MG63 (cell line): ENCODE measurements at regions not wholly inside any gene's neighbourhood (a gene's known extent, or its start where the extent isn't known, plus 50 kb on each side); places are given as distances from the start of the nearest gene placed in this dataset.

ENCODE experiments used
- DNase-seq: peaks from one replicate; pipeline ENCODE4 v3.0.0-alpha.2; 2020
- H3K27me3 ChIP-seq: fragments of 250-450 bp; sonication (Bioruptor Pico); 2 replicates; pipeline ENCODE4 v1.5.1; 2020; ENCODE audit warnings: mild to moderate bottlenecking, moderate library complexity
- H3K36me3 ChIP-seq: fragments of 250-450 bp; sonication (Bioruptor Pico); 2 replicates; pipeline ENCODE4 v1.5.1; 2020; ENCODE audit warnings: mild to moderate bottlenecking, moderate library complexity
- H3K4me3 ChIP-seq: fragments of 250-450 bp; sonication (Bioruptor Pico); 2 replicates; pipeline ENCODE4 v1.5.1; 2020; ENCODE audit warnings: mild to moderate bottlenecking, moderate library complexity
- H3K9me3 ChIP-seq: fragments of 250-450 bp; sonication (Bioruptor Pico); 2 replicates; pipeline ENCODE4 v1.5.1; 2020; ENCODE audit warnings: mild to moderate bottlenecking, moderate library complexity

DNA sequence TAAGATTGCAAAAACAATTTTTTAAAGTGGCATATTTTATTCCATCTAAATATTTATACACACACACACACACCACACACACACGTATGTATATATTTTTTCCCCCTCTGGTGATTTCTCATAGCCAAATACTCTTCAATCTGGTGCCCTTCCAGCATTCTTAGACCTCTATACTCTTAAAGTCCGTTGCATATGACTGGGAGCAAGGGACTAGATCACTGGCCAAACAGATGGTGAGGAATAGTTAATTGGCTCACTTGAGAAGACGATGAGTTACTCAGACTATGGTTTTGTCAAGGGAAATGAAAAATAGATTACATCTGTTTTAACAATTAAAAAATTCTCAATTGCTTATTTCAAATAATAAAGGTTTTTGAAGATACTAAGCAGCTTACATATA lies 512.5 kb upstream of the LRRTM4 start:
- Histone ChIP-seq H3K36me3 (no peaks in the 10 kb centered on the region), H3K9me3 (no peaks in the 10 kb centered on the region; the same call in 1 of the 2 replicates), H3K27me3 (no peaks in the 10 kb centered on the region), H3K4me3 (no peak overlapping the region)
- no peak for DNase-seq

DNA sequence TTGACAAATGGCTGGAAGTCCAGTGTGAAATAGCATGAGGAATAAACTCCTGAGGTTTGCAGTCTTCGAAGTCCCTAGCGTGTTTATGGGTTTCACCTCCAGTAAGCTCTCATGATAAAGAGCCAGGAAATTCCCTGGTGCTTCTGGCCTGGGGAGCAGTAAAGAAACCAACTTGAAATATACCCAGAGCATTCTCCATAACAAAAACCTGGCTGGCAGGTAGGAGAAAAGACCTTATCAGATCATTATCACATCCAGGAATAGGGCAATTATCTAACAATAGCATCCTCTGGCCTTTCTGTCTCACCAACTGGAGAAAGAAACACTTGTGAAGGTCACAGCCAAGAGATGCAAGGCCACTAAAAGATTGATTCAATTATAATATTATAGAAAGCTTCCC lies 513.6 kb upstream of the LRRTM4 start:
- no peak overlapping the region for H3K4me3 ChIP-seq

DNA sequence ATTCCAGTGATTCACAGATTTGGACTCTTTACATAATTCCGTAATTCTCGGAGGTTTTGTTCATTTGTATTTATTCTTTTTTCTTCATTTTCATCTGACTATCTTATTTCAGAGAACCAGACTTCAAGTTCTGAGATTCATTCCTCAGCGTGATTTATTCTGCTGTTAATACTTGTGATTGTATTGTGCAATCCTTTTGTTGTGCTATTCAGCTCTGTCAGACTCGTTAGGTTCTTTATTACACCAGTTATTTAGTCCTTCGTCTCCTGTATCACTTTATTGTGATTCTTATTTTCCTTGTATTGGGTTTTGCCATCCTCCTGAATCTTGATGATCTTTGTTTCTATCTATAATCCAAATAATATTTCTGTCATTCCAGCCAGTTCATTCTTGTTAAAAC lies 529.3 kb upstream of the LRRTM4 start:
- Histone ChIP-seq H3K36me3 (no peaks in the 10 kb centered on the region), H3K27me3 (no peaks in the 10 kb centered on the region), H3K4me3 (no peak overlapping the region), H3K9me3 (no peaks in the 10 kb centered on the region)
- DNase-seq: no peak

More for the DNA sequence above, 513.6 kb upstream of the LRRTM4 start:
- DNase-seq: no peak
- H3K9me3 ChIP-seq: no peaks in the 10 kb centered on the region
- H3K27me3 ChIP-seq: no peaks in the 10 kb centered on the region
- no peaks in the 10 kb centered on the region for H3K36me3 ChIP-seq

DNA sequence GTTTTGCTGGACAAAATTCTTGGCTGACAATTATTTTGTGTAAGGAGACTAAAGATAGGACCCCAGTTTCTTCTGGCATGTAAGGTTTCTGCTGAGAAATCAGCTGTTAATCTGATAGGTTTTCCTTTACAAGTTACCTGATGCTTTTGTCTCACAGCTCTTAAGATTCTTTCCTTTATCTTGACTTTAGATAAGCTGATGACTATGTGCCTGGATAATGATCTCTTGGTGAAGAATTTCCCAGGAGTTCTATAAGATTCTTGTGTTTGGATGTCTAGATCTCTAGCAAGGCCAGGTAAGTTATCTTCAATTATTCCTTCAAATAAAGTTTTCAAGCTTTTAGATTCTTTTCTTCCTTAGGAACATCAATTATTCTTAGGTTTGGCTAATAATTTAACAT lies 534.8 kb upstream of the LRRTM4 start:
- Histone ChIP-seq H3K4me3 (no peak overlapping the region), H3K9me3 (no peaks in the 10 kb centered on the region), H3K36me3 (no peaks in the 10 kb centered on the region), H3K27me3 (no peaks in the 10 kb centered on the region)
- DNase-seq: no peak

DNA sequence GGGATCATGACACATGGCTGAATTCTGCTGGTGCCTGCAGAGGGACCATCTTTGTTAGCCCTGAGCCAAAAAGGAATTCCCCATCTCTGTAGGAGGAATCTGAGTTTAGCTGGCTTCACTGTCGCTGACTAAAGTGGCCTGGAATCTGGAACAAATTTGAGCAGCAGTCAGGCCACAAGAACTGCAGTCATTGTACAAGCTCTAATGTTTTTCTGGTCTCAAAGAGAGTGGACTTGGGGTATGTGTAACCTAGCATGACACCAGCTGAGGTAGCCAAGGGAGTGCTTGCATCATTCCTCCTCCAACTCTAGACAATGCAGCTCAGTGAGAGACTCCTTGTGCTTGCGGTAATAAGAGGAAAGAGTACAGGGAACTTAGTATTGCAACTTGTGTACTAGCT lies 539.1 kb upstream of the LRRTM4 start:
- no peak for DNase-seq
- H3K4me3 ChIP-seq: no peak overlapping the region
- H3K9me3 ChIP-seq: no peaks in the 10 kb centered on the region
- H3K36me3 ChIP-seq: no peaks in the 10 kb centered on the region
- H3K27me3 ChIP-seq: no peaks in the 10 kb centered on the region

DNA sequence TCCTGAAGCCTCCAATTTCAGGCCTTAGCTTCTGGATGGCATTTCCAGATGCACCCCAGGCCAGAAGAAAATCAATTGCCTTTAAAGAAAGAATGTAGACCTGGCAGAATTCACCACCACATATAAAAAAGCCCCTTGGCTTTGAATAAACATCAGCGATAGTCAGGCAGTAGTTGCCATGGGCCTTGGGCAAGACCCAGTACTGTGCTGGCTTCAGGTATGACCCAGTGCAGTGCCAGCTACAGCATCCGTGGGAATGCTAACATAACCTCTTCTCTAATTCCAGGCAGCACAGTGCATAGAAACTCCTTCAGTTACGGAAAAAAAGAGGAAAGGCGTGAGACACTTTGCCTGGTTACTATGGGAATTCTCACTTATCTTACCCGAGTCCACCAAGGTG lies 539.6 kb upstream of the LRRTM4 start:
- Histone ChIP-seq H3K27me3 (no peaks in the 10 kb centered on the region), H3K9me3 (no peaks in the 10 kb centered on the region), H3K36me3 (no peaks in the 10 kb centered on the region), H3K4me3 (no peak overlapping the region)
- no peak for DNase-seq

DNA sequence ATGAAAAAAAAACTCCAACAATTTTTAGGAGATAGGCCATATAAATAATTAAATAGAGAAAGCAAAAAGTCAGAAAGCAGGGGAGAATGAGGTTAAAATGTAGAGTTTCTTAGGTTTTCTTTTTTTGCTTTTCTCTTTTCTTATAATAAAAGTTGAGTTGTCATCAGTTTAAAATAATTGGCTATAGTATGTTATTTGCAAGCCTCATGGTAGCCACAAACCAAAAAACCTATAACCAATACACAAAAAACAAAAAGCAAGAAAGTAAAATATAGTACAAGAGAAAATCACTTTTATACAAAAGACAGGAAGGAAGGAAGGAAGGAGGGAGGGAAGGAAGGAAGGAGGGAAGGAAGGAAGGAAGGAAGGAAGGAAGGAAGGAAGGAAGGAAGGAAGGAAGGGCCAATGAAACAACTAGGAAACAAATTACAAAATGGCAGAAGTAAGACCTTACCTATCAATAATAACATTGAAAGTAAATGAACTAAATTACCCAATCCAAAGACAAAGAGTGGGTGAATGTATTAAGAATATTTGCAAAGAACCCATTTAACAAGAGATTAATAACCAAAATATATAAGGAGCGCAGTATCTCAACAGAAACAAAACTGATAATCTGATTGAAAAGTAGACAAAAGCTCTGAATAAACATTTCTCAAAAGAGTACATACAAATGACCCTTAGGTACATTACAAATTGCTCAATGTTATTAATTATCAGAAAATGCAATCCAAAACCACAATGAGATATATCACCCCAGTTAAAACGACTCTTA lies 541.3 kb upstream of the LRRTM4 start:
- H3K9me3 ChIP-seq: no peaks in the 10 kb centered on the region
- H3K27me3 ChIP-seq: no peaks in the 10 kb centered on the region
- no peak overlapping the region for H3K4me3 ChIP-seq
- DNase-seq: no peak
- no peaks in the 10 kb centered on the region for H3K36me3 ChIP-seq

DNA sequence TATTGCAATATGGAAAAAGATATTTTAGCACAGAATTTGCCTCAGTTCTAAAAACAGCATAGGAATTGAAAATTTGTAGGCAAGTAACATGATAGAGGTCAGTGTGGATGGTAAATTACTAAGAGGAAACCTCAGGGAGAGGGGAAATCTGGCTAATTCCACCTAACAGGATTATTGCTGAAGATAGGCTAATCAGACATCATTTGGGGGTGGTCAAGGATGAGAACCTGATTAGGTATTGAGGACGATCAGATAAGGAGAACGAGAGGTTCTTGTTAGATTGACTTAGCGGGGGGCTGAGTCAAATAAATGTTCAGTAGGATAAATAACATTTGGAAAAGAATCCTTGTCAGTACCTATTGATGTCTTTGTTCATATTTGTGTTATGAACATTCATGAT lies 543.2 kb upstream of the LRRTM4 start:
- H3K27me3 ChIP-seq: no peaks in the 10 kb centered on the region
- no peak overlapping the region for H3K4me3 ChIP-seq
- H3K36me3 ChIP-seq: no peaks in the 10 kb centered on the region
- no peak for DNase-seq
- no peaks in the 10 kb centered on the region for H3K9me3 ChIP-seq

DNA sequence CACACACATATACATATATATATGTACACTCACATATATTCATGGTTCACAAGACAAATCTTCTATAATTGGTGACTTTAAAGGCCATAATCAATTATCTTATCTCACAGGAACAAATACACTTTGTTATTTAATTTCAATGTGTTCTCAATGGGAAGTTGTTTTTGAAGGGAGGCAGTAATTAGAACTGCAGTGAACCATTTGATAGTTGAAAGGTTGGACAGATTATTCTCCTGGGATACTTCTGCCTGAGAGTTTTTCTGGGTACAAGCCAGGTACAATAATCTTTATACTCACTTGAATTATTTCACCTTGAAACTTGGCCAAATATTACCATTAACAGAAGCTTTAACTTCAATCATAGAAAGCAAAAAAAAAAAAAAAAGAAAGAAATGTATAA lies 546.6 kb upstream of the LRRTM4 start:
- no peaks in the 10 kb centered on the region for H3K9me3 ChIP-seq
- H3K27me3 ChIP-seq: no peaks in the 10 kb centered on the region
- H3K36me3 ChIP-seq: no peaks in the 10 kb centered on the region
- DNase-seq: no peak
- no peak overlapping the region for H3K4me3 ChIP-seq

DNA sequence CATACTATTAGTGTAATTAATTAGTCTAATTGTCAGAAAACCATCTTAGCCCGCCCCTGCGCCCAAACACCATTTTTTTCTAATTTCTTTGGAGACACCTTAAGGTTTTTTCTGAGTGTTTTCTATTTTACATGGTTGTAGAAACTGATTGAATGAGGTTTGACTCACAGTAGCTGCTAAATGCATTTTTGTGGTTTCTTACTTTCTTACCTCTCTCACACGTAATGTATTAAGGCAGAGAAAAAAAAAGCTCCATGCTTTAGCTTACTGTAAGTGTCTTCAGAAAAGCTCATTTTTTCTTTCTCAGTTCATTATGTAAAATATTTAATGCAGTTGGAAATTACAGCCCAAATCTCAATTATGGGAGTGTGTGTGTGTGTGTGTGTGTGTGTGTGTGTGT lies 548.5 kb upstream of the LRRTM4 start:
- Histone ChIP-seq H3K27me3 (no peaks in the 10 kb centered on the region), H3K9me3 (no peaks in the 10 kb centered on the region), H3K4me3 (no peak overlapping the region), H3K36me3 (no peaks in the 10 kb centered on the region)
- DNase-seq: no peak

DNA sequence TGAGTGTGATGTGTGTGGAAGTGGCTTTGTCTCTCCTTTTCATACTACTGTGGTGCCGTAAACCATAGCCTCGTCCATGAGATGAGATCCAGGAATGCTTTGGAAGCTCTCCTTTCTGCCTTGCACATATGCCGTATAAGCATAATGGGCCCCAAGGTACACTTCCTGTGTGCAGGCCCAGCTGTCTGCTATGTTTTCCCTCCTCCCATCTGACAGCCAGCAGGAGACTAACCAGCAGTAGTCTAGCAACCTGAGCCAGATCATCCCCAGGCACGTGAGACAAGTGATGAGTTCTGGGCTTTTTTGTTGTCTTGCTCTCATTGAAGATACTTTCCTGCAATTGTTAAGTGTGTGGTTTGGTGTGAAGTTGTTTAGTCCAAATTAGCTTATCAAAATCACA lies 555.5 kb upstream of the LRRTM4 start:
- H3K27me3 ChIP-seq: no peaks in the 10 kb centered on the region
- H3K36me3 ChIP-seq: no peaks in the 10 kb centered on the region
- DNase-seq: no peak
- H3K9me3 ChIP-seq: no peaks in the 10 kb centered on the region
- no peak overlapping the region for H3K4me3 ChIP-seq

DNA sequence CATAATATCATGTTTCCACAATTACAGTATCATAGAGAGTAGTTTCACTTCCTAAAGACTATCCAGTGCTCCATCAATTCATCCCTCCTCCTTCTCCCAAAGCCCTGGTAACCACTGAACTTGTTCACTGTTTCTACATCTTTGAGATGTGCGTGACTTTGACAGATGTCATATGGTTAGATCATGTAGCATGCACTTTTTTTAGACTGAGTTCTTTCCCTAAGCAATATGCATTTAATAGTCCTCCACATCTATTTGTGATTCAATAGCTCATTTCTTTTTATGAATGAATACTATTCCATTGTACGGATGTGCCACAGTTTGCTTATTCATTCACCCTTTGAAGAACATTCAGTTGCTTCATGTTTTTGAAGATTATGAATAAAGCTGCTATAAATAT lies 560.4 kb upstream of the LRRTM4 start:
- H3K27me3 ChIP-seq: no peaks in the 10 kb centered on the region
- no peaks in the 10 kb centered on the region for H3K9me3 ChIP-seq
- no peak overlapping the region for H3K4me3 ChIP-seq
- no peak for DNase-seq
- H3K36me3 ChIP-seq: no peaks in the 10 kb centered on the region

DNA sequence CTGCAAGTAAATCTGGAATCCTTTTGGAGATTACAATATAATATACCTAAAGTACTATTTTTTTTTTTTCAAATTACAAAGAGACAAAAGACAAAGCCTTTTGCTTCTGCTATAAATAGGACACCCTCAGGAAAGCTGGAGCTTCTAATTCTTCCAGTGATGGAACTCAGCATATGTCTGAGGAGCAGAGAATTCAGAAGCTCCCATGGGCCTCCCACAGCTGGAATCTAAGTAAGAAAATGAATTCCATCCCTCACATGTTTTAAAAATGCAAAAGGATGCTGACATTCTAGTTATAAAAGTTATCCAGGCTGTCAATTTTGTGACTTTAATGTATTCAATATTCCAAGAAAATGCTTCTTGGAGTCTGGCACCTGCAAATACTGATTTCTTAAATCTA lies 571.3 kb upstream of the LRRTM4 start:
- DNase-seq: no peak
- H3K36me3 ChIP-seq: no peaks in the 10 kb centered on the region
- H3K9me3 ChIP-seq: no peaks in the 10 kb centered on the region
- no peak overlapping the region for H3K4me3 ChIP-seq
- H3K27me3 ChIP-seq: no peaks in the 10 kb centered on the region

DNA sequence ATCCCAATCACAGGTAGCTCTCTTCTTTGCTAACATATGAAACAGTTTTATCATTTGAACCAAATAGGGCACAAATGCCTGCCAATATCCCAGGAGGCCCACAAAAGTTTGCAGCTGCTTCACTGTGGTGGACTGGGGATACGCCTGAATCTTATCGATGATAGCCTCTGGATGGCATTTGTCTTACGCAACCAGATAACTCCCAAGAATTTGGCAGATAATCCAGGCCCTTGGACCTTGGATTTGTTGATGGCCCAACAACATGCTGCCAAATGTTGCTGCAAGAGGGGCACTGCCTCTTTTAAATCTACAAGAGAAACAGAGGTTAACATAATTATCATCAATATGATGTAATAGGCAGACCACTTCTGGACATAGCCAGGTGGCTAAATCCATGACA lies 587.1 kb upstream of the LRRTM4 start:
- Histone ChIP-seq H3K27me3 (no peaks in the 10 kb centered on the region), H3K4me3 (no peak overlapping the region), H3K9me3 (no peaks in the 10 kb centered on the region), H3K36me3 (no peaks in the 10 kb centered on the region)
- DNase-seq: no peak

DNA sequence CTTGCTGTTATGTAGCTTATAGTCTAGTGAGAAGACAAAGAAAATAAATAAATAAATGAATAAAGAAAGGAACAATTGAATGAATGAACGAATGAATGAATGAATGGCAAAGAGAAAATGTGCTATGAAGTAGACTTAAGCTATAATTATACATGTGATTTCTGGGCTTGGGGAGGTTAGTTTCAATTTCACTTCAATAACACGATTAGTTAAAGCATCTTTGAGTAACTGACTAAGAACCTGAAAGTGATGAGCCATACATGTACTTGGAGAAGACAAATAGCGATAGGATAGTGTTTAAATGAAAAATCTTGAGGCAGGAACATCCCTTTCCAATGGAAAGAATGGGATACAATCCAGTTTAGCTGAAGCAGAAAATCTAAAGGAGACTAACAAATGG lies 593.1 kb upstream of the LRRTM4 start:
- no peak for DNase-seq
- no peaks in the 10 kb centered on the region for H3K27me3 ChIP-seq
- no peaks in the 10 kb centered on the region for H3K36me3 ChIP-seq
- no peak overlapping the region for H3K4me3 ChIP-seq
- H3K9me3 ChIP-seq: no peaks in the 10 kb centered on the region

DNA sequence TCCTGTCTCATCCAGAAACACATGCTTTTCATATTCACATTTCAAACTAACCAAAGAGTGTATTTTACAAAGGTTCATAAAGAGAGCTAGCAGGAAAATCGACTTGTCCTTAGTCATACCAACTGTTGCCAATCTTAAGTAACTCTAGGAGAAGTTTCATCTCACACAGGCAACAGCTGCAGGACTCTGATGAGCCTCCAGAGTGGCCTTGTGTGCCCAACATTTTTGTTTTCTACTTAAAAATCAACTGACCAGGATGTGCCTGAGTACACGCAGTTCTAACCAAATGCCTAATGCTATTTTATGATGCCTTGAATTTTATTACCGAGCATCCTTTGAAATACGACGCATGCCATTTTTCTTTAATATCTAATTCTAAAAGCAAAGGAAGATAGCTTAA lies 595.9 kb upstream of the LRRTM4 start:
- Histone ChIP-seq H3K27me3 (no peaks in the 10 kb centered on the region), H3K4me3 (no peak overlapping the region), H3K36me3 (no peaks in the 10 kb centered on the region), H3K9me3 (no peaks in the 10 kb centered on the region)
- no peak for DNase-seq

DNA sequence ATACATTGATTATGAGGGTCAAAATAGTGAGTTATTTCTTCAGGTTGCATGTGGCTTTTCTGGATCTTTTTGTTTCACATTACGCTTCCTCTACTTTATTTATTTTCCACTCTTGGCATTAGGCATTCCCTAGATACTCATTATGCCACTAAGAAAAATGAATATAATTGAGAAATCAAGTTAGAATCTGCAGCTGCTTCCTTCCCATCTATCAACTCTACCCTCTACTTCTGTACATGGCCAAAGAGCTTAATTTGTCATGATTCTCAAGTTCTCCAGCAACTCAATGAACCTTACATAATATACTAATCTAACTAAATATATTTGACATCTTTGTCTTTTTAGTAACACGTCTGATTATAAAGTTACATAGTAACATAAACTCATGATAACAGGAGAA lies 598.1 kb upstream of the LRRTM4 start:
- no peaks in the 10 kb centered on the region for H3K36me3 ChIP-seq
- no peak overlapping the region for H3K4me3 ChIP-seq
- H3K27me3 ChIP-seq: no peaks in the 10 kb centered on the region
- no peak for DNase-seq
- H3K9me3 ChIP-seq: no peaks in the 10 kb centered on the region

DNA sequence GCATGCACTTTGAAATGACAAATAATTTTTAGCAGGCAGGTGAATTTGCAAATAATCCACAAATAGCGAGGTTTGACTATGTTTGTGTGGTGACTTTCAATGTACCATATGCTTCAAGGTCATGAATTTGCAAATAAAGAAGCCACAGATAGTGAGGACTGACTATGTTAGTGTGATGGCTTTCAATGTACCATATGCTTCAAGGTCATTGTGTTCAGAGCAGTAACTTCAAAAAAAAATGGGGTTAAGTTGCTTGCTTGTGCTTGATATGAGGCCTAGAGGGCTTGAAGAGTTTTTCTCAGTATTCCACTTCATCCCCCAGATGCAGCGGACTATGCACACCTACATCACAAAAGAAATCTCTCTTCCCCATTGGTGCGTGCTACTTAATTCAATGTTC lies 602.9 kb upstream of the LRRTM4 start:
- Histone ChIP-seq H3K27me3 (no peaks in the 10 kb centered on the region), H3K4me3 (no peak overlapping the region), H3K36me3 (no peaks in the 10 kb centered on the region), H3K9me3 (no peaks in the 10 kb centered on the region)
- no peak for DNase-seq

DNA sequence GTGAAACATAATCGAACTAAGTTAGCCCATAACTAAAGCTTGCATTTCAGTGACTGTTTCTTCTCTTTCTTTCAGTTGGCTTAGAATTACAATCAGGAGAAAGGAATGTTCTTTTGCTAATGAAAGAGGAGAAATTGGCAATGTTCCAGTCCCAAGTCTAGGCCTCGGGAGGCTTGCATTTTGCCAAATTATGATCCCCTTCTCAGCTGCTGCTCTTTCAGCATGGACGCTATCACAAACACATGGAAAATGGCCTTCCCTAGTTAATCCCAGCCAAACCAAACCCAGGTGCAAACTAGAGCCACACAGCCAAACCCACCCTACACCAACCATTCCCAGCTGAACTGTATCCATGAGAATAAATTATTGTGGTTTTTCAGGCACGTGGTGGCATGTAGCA lies 605.2 kb upstream of the LRRTM4 start:
- Histone ChIP-seq H3K27me3 (no peaks in the 10 kb centered on the region), H3K4me3 (no peak overlapping the region), H3K36me3 (no peaks in the 10 kb centered on the region), H3K9me3 (no peaks in the 10 kb centered on the region)
- no peak for DNase-seq
